NCI-H226 (cell line): ENCODE measurements at regions not wholly inside any gene's neighbourhood (a gene's known extent, or its start where the extent isn't known, plus 50 kb on each side); places are given as distances from the start of the nearest gene placed in this dataset.
"Not testable (repeated sequence)": the region's sequence is repeated elsewhere in the genome, so short reads cannot be mapped to it uniquely, and the experiment has no call there.

Experiments used
- DNase-seq: peaks from one replicate; pipeline ENCODE4 v3.0.0-alpha.2; 2015

GRCh38 chr14:27668531-27668930 is 1070.7 kb upstream of the NOVA1 start:
- DNase-seq = no peak

- no peak for DNase-seq
Measured at GRCh38 chr14:27672047-27672446, 1074.2 kb upstream of the NOVA1 start.

- not testable (repeated sequence) for DNase-seq
Measured at GRCh38 chr14:27672811-27673737, 1075.2 kb upstream of the NOVA1 start.

GRCh38 chr14:27686137-27686536 is 1080.5 kb upstream of the FOXG1 start:
- no peak for DNase-seq

GRCh38 chr14:27688841-27689444 is 1077.6 kb upstream of the FOXG1 start:
- DNase-seq = no peak

GRCh38 chr14:27712364-27712763 is 1054.2 kb upstream of the FOXG1 start:
- no peak for DNase-seq

- no peak for DNase-seq
Measured at GRCh38 chr14:27715561-27715960, 1051.0 kb upstream of the FOXG1 start.

GRCh38 chr14:27721760-27722159 is 1044.8 kb upstream of the FOXG1 start:
- DNase-seq = no peak

- no peak for DNase-seq
Measured at GRCh38 chr14:27725482-27725881, 1041.1 kb upstream of the FOXG1 start.

- no peak for DNase-seq
Measured at GRCh38 chr14:27727251-27727770, 1039.3 kb upstream of the FOXG1 start.

GRCh38 chr14:27730204-27730603 is 1036.4 kb upstream of the FOXG1 start:
- DNase-seq = no peak

GRCh38 chr14:27739657-27740156 is 1026.9 kb upstream of the FOXG1 start:
- DNase-seq = no peak

GRCh38 chr14:27750114-27750513 is 1016.5 kb upstream of the FOXG1 start:
- no peak for DNase-seq

- DNase-seq = not testable (repeated sequence)
Measured at GRCh38 chr14:27757642-27758041, 1008.9 kb upstream of the FOXG1 start.

- not testable (repeated sequence) for DNase-seq
Measured at GRCh38 chr14:27760367-27760766, 1006.2 kb upstream of the FOXG1 start.

GRCh38 chr14:27799066-27800028 is 967.2 kb upstream of the FOXG1 start:
- DNase-seq = not testable (repeated sequence)

GRCh38 chr14:27817746-27818430 is 948.7 kb upstream of the FOXG1 start:
- DNase-seq = not testable (repeated sequence)

GRCh38 chr14:27826149-27826548 is 940.4 kb upstream of the FOXG1 start:
- DNase-seq = not testable (repeated sequence)

- not testable (repeated sequence) for DNase-seq
Measured at GRCh38 chr14:27831978-27832377, 934.6 kb upstream of the FOXG1 start.

- DNase-seq = not testable (repeated sequence)
Measured at GRCh38 chr14:27833001-27833400, 933.6 kb upstream of the FOXG1 start.

- no peak for DNase-seq
Measured at GRCh38 chr14:27836386-27836785, 930.2 kb upstream of the FOXG1 start.
